ENCODE measurements at regions not wholly inside any gene's neighbourhood (a gene's known extent, or its start where the extent isn't known, plus 50 kb on each side); places are given as distances from the start of the nearest gene placed in this dataset.

DNA sequence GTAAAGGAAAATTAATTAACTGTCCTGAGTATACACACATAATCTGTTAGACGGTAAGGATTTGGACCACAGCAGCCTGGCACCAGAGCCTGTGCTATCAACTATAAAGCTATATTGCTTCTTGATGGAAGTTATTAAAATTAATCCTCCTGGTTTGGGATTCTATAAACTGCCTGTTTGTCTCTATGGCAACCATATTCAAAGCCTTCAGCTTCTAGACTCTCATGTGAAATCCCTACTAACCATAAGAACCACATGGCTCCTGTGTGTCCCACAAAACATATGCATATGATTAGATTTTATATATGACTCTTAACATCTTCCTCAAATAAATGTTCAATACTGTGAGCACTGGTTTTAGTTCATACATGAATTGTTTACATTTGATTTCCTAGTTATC is 380.8 kb downstream of the ANKRD50 start:
- ATAC-seq (no peak), DNase-seq (ENCODE audit: low spot score) (no peak)
- POLR2A ChIA-PET = no interaction called here
- TF ChIP-seq, protein P1, sequence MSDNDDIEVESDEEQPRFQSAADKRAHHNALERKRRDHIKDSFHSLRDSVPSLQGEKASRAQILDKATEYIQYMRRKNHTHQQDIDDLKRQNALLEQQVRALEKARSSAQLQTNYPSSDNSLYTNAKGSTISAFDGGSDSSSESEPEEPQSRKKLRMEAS (CRISPR knock-in tag; IDR thresholded peaks at IDR 0.05) = no peak
- TF ChIP-seq, protein P2, sequence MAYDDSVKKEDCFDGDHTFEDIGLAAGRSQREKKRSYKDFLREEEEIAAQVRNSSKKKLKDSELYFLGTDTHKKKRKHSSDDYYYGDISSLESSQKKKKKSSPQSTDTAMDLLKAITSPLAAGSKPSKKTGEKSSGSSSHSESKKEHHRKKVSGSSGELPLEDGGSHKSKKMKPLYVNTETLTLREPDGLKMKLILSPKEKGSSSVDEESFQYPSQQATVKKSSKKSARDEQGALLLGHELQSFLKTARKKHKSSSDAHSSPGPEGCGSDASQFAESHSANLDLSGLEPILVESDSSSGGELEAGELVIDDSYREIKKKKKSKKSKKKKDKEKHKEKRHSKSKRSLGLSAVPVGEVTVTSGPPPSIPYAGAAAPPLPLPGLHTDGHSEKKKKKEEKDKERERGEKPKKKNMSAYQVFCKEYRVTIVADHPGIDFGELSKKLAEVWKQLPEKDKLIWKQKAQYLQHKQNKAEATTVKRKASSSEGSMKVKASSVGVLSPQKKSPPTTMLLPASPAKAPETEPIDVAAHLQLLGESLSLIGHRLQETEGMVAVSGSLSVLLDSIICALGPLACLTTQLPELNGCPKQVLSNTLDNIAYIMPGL (CRISPR knock-in tag; IDR thresholded peaks at IDR 0.05) = no peak
- TF ChIP-seq SP1 (CRISPR knock-in tag; conservative IDR thresholded peaks at IDR 0.05) (no peak), SOX15 (CRISPR knock-in tag; IDR thresholded peaks at IDR 0.05) (no peak), ZNF232 (CRISPR knock-in tag; IDR thresholded peaks at IDR 0.05) (no peak), HMGA2 (CRISPR knock-in tag; IDR thresholded peaks at IDR 0.05) (no peak), FOXP1 (CRISPR knock-in tag; IDR thresholded peaks at IDR 0.05; ENCODE audit: borderline replicate concordance) (no peak), FOXK1 (CRISPR knock-in tag; IDR thresholded peaks at IDR 0.05) (no peak)
- TF ChIP-seq, protein P3, sequence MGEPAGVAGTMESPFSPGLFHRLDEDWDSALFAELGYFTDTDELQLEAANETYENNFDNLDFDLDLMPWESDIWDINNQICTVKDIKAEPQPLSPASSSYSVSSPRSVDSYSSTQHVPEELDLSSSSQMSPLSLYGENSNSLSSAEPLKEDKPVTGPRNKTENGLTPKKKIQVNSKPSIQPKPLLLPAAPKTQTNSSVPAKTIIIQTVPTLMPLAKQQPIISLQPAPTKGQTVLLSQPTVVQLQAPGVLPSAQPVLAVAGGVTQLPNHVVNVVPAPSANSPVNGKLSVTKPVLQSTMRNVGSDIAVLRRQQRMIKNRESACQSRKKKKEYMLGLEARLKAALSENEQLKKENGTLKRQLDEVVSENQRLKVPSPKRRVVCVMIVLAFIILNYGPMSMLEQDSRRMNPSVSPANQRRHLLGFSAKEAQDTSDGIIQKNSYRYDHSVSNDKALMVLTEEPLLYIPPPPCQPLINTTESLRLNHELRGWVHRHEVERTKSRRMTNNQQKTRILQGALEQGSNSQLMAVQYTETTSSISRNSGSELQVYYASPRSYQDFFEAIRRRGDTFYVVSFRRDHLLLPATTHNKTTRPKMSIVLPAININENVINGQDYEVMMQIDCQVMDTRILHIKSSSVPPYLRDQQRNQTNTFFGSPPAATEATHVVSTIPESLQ (CRISPR knock-in tag; IDR thresholded peaks at IDR 0.05) = no peak
- Mint-ChIP-seq H3K4me1 (peaks cover 5% of the 10 kb centered on the region; the same call in 1 of the 2 replicates), H3K27me3 (ENCODE audit: low read depth) (no peaks in the 10 kb centered on the region), H3K27ac (no peak overlapping the region), H3K4me3 (no peak overlapping the region), H3K9me3 (no peaks in the 10 kb centered on the region), H3K36me3 (no peaks in the 10 kb centered on the region)
- CTCF ChIA-PET = no interaction called here

DNA sequence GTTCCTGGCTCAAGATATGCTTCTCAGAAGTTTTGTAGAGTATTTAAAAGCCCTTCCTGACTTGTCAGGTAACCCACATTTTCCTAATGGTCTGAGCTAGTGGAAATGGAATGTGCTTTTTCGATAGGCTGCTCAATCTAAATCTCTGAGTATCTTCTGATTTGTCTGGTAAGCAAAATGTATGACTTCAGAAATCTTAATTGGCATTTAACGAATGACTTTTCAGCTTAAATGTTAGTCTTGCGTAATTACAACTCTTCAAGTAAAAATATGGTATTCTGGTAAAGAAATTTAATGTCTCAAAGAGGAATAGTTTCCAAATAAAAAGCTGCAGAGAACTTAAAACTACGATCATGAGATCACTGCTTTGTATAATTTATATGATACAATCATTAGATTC is 379.1 kb downstream of the ANKRD50 start:
- no peak overlapping the region for H3K4me3 Mint-ChIP-seq
- ChIA-PET POLR2A (interaction anchor here (1.0 kb wide), 1 partner anchor 379 kb away, joined by 3 read pairs; the partner anchor contains the start of gene ANKRD50), CTCF (interaction anchor here (0.6 to 2.2 kb wide), 15 partner anchors 10 to 950 kb away, joined by 3 to 17 read pairs (median 4); no protein-coding TSS in a partner anchor)
- H3K4me1 Mint-ChIP-seq = peaks cover 5% of the 10 kb centered on the region; the same call in 1 of the 2 replicates
- DNase-seq (ENCODE audit: low spot score) = no peak
- no peaks in the 10 kb centered on the region for H3K9me3 Mint-ChIP-seq
- no peak for ATAC-seq
- H3K27me3 Mint-ChIP-seq (ENCODE audit: low read depth) = no peaks in the 10 kb centered on the region
- TF ChIP-seq, protein P4, sequence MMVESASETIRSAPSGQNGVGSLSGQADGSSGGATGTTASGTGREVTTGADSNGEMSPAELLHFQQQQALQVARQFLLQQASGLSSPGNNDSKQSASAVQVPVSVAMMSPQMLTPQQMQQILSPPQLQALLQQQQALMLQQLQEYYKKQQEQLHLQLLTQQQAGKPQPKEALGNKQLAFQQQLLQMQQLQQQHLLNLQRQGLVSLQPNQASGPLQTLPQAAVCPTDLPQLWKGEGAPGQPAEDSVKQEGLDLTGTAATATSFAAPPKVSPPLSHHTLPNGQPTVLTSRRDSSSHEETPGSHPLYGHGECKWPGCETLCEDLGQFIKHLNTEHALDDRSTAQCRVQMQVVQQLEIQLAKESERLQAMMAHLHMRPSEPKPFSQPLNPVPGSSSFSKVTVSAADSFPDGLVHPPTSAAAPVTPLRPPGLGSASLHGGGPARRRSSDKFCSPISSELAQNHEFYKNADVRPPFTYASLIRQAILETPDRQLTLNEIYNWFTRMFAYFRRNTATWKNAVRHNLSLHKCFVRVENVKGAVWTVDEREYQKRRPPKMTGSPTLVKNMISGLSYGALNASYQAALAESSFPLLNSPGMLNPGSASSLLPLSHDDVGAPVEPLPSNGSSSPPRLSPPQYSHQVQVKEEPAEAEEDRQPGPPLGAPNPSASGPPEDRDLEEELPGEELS (CRISPR knock-in tag; IDR thresholded peaks at IDR 0.05) = no peak
- TF ChIP-seq NFYB (CRISPR knock-in tag; conservative IDR thresholded peaks at IDR 0.05; ENCODE audit: low read depth) (no peak), FOXK1 (CRISPR knock-in tag; IDR thresholded peaks at IDR 0.05) (no peak), SMAD3 (CRISPR knock-in tag; IDR thresholded peaks at IDR 0.05; ENCODE audit: borderline replicate concordance) (no peak), TEAD4 (CRISPR knock-in tag; IDR thresholded peaks at IDR 0.05) (no peak), GTF2I (CRISPR knock-in tag; conservative IDR thresholded peaks at IDR 0.05) (no peak), MXD4 (CRISPR knock-in tag; IDR thresholded peaks at IDR 0.05; ENCODE audit: borderline replicate concordance) (no peak), NR1H2 (CRISPR knock-in tag; IDR thresholded peaks at IDR 0.05) (no peak), ZNF317 (CRISPR knock-in tag; IDR thresholded peaks at IDR 0.05; ENCODE audit: borderline replicate concordance, low read depth) (no peak)
- TF ChIP-seq, protein P5, sequence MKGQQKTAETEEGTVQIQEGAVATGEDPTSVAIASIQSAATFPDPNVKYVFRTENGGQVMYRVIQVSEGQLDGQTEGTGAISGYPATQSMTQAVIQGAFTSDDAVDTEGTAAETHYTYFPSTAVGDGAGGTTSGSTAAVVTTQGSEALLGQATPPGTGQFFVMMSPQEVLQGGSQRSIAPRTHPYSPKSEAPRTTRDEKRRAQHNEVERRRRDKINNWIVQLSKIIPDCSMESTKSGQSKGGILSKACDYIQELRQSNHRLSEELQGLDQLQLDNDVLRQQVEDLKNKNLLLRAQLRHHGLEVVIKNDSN (CRISPR knock-in tag; IDR thresholded peaks at IDR 0.05) = no peak
- TF ChIP-seq, protein P6, sequence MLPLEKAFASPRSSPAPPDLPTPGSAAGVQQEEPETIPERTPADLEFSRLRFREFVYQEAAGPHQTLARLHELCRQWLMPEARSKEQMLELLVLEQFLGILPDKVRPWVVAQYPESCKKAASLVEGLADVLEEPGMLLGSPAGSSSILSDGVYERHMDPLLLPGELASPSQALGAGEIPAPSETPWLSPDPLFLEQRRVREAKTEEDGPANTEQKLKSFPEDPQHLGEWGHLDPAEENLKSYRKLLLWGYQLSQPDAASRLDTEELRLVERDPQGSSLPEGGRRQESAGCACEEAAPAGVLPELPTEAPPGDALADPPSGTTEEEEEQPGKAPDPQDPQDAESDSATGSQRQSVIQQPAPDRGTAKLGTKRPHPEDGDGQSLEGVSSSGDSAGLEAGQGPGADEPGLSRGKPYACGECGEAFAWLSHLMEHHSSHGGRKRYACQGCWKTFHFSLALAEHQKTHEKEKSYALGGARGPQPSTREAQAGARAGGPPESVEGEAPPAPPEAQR (CRISPR knock-in tag; IDR thresholded peaks at IDR 0.05) = no peak
- TF ChIP-seq, protein P7, sequence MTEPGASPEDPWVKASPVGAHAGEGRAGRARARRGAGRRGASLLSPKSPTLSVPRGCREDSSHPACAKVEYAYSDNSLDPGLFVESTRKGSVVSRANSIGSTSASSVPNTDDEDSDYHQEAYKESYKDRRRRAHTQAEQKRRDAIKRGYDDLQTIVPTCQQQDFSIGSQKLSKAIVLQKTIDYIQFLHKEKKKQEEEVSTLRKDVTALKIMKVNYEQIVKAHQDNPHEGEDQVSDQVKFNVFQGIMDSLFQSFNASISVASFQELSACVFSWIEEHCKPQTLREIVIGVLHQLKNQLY (CRISPR knock-in tag; IDR thresholded peaks at IDR 0.05) = no peak
- TF ChIP-seq, protein P2 (CRISPR knock-in tag; IDR thresholded peaks at IDR 0.05) = no peak
- H3K36me3 Mint-ChIP-seq = no peaks in the 10 kb centered on the region
- no peak overlapping the region for H3K27ac Mint-ChIP-seq

Data from WTC11 (cell line).